Activated CD4-positive, alpha-beta T cell treated with anti-CD3 and anti-CD28 coated beads for 4 hours (primary cell): ENCODE measurements at regions not wholly inside any gene's neighbourhood (a gene's known extent, or its start where the extent isn't known, plus 50 kb on each side); places are given as distances from the start of the nearest gene placed in this dataset.
"Not testable (repeated sequence)": the region's sequence is repeated elsewhere in the genome, so short reads cannot be mapped to it uniquely, and the experiment has no call there.

Experiments
- DNase-seq, 2 donors: peaks; one replicate each; pipeline ENCODE4 v3.0.0-alpha.2; 2020

DNA sequence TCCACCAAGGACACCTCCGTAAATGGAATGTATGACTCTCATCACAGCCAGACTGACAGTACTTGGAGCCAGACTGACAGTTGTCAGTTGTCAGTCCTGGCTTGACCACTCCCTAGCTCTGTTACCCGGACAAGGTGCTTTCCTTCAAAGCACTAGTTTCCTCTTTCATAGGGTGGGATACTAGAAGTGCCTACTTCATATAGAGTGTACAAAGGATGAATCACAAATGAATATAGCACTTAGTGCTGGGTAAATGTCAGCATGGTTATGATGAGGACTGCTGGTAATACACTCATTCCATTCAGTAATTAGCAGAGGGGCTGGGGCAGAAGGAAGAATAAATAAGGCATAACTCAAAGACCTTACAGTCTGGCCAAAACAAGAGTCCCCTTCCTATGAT lies 91.4 kb downstream of the ARL4C start:
- DNase-seq = no peak

DNA sequence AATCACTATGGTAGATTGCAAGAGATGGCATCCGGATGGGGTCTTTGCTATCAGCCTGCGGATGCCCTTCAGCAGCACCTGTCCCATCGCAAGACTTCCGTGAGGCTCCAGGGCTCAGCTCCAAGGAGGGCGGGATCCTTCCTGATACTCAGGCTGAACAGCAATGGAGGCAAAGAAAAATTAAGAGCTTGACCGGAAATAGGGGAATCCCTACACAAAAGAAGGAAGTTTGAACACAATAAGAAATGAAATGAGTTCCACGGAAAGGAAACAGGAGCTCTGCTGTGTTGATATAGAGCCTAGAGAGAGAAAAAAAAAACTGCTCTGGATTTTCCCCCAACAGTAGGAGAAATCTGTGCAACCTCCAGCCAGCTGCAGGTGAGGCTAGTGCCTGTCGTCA lies 91.9 kb downstream of the ARL4C start:
- no peak for DNase-seq

DNA sequence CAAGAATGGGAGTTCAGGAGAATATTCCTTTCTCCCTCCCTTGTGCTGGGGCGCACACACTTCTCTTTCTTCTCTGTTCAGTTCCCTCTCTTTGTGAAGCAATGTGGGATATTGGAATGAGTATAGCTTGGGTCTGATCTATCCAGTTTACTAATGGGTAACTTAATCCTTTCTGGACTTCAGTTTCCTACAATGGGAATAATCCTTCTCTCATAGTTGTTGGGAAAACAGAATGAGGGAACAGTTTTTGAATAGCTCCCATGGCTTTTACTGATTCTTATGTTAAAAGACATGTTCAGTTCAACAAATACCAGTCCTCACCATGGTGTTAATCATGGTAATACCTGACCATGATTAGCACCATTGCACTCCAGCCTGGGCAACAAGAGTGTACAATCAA lies 93.1 kb downstream of the ARL4C start:
- no peak for DNase-seq

DNA sequence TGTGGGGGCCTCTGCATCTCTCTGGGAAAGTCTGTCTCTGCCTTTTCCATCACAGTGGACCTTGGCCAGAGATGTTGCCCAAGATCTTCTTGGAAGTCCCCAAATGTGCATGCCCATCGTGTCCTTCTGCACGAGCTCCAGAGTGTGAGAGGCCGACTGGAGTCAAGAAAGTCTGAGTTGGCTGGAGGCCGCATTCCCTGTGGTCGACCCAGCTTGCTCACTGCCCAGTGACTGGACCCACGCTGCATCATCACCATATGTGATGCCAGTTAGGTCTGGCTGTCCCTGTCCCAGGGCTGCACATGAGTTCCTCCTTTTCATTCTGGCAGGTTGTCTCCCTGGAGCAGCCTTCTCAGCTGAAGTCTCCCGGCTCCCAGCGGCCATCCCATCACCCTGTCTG lies 93.8 kb downstream of the ARL4C start:
- no peak for DNase-seq

DNA sequence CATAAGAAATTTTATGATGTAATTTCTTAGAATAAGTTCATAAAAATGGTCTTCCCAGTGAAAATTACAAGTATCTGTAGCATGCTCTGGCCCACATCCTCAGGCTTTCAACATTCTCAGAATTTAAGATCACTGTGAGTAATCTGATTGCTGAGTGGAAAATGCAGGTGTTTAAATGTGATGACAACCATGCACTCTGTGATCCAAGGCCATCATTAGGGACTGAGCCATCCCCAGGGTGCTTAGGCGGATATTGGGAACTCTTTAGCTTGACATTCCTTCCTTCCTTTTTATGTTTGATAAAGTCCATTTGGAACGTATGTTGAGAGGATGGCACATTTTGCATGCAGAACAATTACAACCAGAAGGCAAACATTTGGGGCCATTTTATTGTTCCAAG lies 95.5 kb downstream of the ARL4C start:
- DNase-seq = peak in 1 of 2 donors; percentile 9

DNA sequence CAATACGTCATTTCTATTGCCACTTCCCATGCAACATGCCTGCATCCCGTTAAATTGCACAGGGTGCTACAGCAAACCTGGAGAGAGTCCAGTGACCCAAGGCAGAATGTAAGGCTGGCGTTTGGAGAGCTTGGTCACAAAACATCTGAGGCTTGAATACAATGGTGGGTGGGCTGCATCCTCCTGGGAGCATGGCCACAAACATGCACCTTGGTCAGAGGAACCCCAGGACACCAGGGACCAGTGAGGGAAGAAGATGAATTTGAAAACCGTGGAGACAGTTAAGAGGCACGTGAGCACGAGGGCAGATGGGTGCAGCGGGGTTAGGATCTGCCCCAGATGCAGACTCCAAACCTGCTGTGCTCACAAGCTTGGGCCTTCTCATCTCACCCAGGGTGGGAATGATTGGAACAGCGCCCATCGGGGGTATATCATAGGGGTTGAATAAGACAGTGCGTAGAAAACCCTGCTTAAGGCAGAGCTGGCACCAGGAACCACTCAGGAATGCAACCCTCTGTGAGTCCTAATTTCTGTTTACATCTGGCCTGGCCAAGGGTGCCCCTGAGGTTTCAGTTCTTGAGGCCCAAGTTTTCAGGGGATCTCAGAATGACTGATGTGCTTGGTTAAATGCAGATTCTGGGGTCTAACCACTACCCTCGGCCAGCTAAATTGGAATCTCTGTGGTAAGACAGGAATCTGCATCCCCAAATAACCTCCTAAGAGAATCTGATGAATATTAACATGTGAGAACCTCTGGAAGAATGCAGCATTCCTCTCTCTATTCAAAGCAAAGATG lies 97.2 kb downstream of the ARL4C start:
- DNase-seq = no peak

DNA sequence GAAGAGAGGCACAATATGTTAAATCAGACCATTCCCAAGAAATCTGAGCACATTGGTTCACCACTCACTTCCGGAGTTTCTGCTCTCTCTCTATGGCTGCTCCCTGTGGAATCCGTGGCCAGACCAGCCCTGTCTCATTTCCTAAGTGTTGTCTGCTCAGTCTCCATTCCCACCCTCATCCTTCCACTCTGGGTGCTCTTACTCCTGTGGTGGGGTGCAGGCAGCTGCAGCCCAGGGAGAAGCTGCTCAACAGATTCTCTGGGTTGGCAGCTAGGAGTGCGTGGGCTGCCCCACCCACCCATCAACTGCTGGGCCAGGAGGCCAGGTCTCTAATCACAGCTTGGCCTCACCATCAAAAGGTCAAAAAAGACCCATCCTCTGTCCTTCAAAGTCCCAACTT lies 98.3 kb downstream of the ARL4C start:
- DNase-seq = no peak

DNA sequence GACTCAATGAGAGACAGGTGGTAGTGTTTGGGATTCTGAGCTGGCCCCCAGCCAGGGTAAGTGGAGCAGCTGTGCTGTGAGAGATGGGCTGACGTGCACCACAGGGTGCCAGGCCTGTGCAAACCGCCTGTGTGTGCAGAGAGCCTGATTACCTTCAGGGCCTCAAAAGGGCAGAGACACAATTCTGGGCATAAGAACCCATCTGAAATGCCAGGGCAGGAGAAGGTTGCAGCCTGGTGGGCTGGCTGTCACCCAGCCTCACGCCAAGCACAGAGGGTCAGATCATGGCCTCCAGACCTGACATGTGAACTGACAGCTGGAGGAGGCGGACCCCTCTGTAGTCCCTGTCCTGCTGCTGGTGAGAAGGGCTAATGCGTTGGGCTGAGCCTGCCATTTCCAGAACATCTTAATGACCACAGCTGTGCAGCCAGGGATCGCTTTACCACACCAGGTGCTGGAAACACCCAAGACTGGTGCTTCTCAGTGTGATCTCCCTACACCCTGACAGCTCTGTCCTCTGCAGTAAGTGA lies 100.9 kb downstream of the ARL4C start:
- DNase-seq = no peak

DNA sequence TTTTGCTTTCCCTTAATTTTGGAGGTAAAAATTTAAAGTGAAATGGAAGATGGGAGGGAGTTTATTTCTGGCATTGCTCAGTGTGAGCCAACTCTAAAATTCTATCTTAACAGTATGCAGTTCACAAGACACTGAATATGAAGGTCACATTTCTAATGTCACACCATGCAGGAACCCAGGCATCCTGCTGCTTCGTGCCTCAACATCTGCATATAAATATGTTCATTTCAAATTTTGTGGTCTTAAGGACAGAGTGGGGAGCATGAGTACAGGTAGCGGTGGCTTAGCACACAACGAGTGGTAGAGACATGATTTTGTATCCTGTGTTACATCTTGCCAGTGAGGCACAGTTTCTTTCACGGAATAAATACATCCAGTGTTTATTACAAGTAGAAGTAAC lies 102.4 kb downstream of the ARL4C start:
- no peak for DNase-seq

DNA sequence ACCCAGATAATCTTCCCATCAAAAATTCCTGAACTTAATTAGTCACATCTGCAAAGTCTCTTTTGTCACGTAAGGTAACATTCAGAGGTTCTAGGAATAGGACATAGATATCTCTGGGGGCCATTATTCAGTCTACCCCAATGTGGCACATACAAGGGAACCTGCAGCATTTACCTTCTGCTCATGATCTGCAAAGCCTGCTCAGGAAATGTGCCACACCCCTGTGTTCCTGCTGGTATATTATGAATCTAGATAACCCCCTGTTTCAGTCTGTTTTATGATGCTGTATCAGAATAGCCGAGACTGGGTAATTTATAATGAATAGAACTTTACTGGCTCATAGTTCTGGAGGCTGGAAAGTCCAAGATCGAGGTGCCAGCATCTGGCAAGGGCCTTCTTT lies 103.5 kb downstream of the ARL4C start:
- no peak for DNase-seq

DNA sequence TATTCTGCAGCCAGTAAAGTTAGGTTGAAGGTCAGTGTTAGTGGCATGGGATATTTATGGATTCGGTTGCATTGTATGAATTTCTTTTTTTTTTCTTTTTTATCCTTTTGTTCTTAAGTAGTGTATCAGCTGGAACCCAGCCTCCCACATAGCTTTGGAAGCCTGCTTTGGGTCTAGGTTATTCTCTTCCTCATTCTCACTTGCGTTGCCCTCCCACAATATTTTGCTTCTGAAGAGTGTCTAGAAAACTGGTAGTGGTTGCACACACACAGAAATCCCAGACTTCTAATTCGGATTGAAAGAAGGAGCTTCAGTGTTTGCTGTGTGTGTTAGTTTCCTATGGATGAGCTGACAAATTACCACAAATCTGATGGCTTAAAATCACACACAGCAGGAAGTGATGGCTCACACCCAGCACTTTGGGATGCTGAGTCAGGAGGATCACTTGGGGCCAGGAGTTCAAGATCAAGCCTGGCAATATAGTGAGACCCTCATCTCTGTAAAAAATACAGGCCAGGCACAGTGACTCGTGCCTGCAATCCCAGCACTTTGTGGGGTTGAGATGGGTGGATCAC lies 104.8 kb downstream of the ARL4C start:
- no peak for DNase-seq

DNA sequence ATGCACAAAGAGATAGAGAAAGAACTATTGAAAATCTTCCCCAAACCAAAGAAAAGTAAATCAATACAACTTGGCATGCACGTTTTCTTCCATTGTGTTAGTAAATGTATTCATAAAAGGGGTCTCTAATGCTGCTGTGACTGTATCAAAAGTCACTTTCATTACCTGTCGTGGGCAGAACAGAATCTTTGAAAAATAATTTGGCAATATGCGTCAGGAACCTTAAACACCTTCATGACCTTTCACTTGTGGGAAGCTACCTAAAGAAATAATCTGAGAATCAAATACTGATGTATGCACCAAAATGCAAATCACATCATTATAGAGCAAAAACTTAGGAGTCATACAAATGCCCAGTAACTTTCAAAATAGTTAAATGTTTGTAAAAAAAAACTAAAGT lies 105.3 kb downstream of the ARL4C start:
- no peak for DNase-seq

DNA sequence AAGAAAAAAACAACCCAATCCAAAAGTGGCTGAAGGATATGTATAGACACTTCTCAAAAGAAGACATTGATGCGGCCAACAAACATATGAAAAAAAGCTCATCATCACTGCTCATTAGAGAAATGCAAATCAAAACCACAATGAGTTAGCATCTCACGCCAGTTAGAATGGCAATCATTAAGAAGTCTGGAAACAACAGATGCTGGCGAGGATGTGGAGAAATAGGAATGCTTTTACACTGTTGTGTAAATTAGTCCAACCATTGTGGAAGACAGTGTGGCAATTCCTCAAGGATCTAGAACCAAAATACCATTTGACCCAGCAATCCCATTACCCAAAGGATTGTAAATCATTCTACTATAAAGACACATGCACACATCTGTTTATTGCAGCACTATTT lies 107.2 kb downstream of the ARL4C start:
- not testable (repeated sequence) for DNase-seq

DNA sequence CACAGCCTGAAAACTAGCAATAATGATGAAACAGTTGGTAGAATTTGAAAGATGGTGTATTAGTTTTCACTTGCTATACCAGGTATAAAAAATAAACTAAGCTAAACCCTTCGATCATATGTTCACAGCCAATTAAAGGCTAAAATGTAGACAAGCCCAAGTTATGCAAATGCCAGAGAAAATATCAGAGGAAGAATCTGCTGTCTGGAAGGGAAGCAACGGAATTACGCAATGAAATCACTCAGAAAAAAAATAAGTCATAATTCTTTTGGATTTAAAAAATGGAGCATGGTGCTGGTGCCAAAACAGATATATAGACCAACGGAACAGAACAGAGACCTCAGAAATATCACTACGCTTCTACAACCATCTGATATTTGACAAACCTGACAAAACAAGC lies 108.3 kb downstream of the ARL4C start:
- no peak for DNase-seq

DNA sequence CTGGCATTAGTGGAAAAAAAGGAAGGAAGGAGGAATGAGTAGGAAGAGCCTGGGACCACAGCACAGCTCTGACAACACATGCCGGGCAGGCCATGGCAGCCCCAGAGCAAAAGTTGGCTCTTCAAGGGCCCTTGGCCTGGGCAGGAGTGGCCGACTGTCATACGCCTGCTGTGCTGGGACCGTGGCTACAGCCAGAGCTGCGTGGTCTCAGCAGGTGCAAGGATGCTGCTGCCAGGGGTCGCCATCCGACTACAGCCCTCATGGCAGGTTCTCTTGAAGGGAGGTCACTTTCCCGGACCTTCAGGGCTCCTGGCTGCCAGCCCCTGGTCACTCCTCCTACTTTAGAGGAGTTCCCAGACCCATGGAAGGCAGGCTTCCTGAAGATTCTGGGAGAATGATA lies 109.9 kb downstream of the ARL4C start:
- no peak for DNase-seq

DNA sequence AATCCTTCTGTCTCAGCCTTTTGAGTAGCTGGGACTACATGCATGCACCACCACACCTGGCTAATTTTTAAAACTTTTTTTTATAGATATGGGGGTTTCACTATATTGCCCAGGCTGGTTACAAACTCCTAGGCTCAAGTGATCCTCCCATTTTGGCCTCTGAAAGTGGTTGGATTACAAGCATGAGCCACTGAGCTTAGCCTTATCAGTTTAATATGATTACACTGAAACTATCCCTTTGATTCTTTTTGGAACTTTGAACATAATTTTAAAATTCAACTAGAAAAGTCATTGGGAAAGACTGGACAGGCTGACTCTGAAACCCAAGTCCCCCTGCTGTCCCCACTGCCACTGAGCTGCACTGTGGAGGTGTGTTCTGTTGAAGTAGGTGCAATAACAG lies 114.8 kb downstream of the ARL4C start:
- DNase-seq = no peak

DNA sequence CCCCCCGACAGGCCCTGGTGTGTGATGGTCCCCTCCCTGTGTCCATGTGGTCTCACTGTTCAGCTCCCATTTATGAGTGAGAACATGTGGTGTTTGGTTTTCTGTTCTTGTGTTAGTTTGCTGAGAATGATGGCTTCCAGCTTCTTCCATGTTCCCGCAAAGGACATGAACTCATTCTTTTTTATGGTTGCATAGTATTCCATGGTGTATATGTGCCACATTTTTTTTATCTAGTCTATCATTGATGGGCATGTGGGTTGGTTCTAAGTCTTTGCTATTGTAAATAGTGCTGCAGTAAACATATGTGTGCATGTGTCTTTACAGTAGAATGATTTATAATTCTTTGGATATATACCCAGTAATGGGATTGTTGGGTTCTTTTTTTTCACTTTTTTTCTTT lies 117.9 kb downstream of the ARL4C start:
- not testable (repeated sequence) for DNase-seq

DNA sequence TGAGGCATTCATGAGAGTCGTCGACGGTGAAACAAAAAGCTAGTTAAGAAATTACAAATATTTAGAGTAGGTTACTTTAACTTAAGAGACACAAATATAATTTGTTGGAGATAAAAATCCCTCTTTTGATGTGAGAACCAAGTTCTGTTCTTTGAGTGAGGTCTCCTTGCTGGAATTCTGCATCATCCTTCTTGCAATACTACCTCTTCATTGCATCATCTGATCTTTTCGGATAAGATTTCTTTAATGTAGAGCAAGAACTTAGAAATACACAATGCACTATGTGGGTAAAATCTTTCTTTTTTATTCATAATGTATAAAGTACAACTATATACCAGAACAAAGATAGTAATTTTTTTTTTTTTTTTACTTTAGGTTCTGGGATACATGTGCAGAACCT lies 118.4 kb downstream of the ARL4C start:
- no peak for DNase-seq

DNA sequence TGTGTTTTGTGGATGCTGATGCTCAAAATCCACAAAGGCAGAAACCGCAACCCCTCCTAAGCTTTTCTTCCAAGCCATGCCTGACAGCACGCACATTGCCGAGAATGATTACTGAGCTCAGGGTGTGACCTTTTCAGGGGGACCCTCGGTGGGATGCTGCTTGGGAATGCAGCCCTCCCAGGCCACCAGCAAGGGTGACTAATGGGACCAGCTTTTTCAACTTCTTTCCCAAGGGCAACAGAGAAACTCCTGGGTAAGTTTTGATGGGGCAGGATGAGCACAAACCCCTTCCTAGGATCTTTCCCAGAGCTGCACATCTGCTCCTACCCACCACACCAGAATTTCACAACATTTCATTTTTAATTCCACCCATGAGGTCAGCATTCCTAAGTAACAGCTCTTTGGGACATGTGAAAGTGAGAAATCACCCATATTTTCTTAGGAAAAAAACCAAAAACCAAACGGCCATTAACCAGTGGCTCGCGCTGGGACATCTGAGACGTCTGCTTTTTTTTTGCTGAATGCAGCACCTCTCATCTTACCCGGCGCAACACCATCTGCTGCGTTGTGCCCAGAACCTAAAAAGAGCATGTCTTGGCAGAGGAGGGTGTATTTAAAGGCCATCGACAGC lies 119.0 kb downstream of the ARL4C start:
- no peak for DNase-seq

DNA sequence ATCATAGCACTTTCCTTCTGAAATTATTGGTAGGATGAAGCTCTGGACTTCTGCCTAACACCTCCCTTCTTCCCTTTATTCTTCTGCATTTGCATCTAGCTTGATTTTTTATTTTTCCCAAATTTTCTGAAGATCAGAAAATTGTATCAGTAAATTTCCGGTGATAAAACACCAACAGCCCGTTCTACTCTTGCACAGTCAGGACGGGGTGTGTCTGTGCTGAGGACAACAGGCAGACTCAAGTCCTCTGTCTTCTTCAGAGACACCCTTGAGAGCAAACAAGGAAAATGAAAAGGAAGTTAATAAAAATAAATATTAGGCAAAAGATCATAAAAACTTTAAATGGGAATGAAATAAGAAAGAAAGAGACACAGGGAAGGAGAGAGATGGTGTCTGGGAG lies 120.7 kb downstream of the ARL4C start:
- no peak for DNase-seq

DNA sequence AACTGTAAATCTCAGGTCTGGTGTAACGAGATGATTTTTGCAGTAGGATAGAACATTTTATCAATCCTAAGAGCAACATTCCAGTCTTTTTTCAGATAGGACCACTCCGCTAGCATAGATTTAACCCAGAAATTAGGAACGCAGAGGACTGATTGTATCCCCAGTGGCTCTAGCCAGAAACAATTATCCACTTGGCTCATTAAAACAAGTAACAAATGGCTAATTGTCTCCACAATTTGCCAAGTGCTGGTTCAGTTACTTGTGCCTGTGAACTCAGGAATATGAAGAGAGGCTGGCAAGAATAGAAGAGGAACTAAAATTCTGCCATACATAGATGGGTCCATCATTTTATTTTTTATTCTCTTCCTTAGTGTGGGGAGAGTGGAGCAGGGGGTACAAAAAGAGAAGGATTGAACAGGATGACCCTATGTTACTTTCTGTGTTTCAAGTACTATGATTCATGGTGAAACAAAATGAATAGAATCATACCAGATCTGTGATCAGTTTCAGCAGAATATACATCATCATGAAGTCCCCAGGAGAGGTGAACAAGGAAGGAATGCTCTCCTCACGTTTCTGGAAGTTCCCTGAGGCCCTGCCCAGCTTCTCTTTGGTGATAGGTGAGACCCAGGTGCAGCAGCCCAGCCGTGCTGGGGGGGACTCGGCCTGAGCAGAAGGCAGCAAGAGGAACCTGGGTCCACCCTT lies 121.6 kb downstream of the ARL4C start:
- DNase-seq = no peak

DNA sequence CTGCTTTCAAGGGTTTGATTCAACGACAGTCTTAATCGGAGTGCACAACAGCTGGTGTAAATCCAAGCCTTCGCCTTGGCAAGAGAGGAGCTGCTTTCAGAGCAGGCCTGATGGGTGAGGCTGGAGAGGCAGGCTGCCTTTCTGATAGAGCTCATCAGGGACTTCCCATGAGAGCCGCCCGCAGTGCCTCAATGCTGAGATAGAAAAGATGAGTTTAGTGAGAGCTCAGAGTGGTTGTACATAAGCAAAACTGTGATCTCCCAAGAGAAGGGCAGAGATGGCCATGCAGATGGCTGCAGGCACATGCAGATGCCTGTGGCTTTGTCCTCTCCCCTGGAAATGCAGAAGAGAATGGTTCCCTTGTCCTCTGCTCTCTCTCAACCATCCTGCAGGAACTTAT lies 122.1 kb downstream of the ARL4C start:
- no peak for DNase-seq

DNA sequence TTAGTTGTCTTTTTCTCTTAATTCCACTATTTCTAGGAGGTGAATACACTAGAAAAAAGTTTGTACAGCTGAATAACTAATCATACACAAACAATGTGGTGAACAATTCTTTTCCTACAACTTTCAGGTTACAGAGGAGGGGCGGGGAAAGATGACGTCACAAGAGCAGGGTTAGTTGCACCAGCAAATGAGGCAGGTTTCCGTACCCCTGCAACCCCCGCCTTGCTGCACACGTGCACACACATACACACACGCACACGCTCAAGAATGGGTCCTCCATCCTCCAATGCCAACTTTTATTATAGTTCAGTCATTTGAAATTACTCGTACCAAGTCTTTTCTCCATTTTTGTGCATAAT lies 122.8 kb downstream of the ARL4C start:
- DNase-seq = no peak
